ENCODE measurements at regions not wholly inside any gene's neighbourhood (a gene's known extent, or its start where the extent isn't known, plus 50 kb on each side); places are given as distances from the start of the nearest gene placed in this dataset.

DNA sequence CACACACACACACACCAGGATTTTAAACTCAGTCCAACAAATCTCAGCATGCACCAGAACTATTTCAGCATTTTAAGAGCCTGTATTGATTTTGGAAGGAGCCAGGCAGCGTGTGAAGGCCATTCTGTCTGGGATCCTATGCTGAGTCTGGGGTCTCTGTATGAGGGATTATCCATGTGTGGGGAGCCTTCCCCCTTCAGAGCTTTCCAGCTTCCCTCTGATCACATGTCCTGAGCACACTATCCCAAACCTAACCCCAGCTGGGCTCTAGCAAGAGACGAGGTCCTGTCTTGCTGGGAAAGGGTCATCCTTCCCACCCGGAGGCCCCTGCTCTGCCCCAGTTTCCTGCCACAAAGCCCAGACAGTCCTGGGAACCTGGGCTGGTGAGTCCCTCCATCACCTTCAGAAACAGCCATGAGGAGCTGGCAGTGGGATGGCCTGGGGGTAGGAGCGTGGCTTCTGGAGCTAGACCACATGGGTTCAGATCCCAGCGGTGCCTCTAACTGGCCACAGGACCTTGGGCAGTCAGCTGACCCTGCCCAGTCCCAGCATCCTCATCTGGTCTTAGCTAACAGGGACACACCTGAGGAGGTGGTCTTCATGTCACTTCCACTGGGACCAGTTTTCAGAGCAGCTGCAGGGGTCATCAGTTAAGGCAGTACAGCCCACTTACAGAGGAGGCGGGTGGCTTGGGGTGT, 79.6 kb upstream of the RET start:
- no peak for TF ChIP-seq ZNF416 (tag by site-specific recombination; IDR thresholded peaks at IDR 0.05)
- TF ChIP-seq BCL11A (tag by site-specific recombination; IDR thresholded peaks at IDR 0.05; ENCODE audit: low read depth): no peak
- no peak for TF ChIP-seq ZNF274 (IDR thresholded peaks at IDR 0.05; ENCODE audit: low read length)
- TF ChIP-seq ZNF274 (tag by site-specific recombination; IDR thresholded peaks at IDR 0.05; ENCODE audit: borderline replicate concordance): no peak

Measured in HEK293 (cell line).